Ishikawa (cell line): ENCODE measurements at regions not wholly inside any gene's neighbourhood (a gene's known extent, or its start where the extent isn't known, plus 50 kb on each side); places are given as distances from the start of the nearest gene placed in this dataset.

Source experiments
- CEBPB ChIP-seq: IDR thresholded peaks from 2 replicates; pipeline ENCODE4 v1.6.1; 2012
- CREB1 ChIP-seq: IDR thresholded peaks from 2 replicates; pipeline ENCODE4 v1.6.1; 2012; ENCODE audit warnings: low read depth
- EGR1 ChIP-seq: IDR thresholded peaks from 2 replicates; pipeline ENCODE4 v1.6.1; 2012
- EP300 ChIP-seq: IDR thresholded peaks from 2 replicates; pipeline ENCODE4 v1.6.1; 2012; ENCODE audit warnings: borderline replicate concordance
- FOXM1 ChIP-seq: IDR thresholded peaks from 2 replicates; pipeline ENCODE4 v1.6.1; 2012; ENCODE audit warnings: low read depth, borderline replicate concordance
- MAX ChIP-seq: IDR thresholded peaks from 2 replicates; pipeline ENCODE4 v1.6.1; 2012
- NFIC ChIP-seq: IDR thresholded peaks from 2 replicates; pipeline ENCODE4 v1.6.1; 2012
- RAD21 ChIP-seq: IDR thresholded peaks from 2 replicates; pipeline ENCODE4 v1.6.1; 2012; ENCODE audit warnings: low read depth
- TAF1 ChIP-seq: IDR thresholded peaks from 2 replicates; pipeline ENCODE4 v1.6.1; 2012; ENCODE audit warnings: low read depth, mild to moderate bottlenecking
- TCF12 ChIP-seq: IDR thresholded peaks from 2 replicates; pipeline ENCODE4 v1.6.1; 2012; ENCODE audit warnings: low read depth
- TEAD4 ChIP-seq: IDR thresholded peaks from 2 replicates; pipeline ENCODE4 v1.6.1; 2012
- YY1 ChIP-seq: IDR thresholded peaks from 2 replicates; pipeline ENCODE4 v1.6.1; 2012; ENCODE audit warnings: low read depth
- ZBTB7A ChIP-seq: IDR thresholded peaks from 2 replicates; pipeline ENCODE4 v1.6.1; 2012; ENCODE audit warnings: low read depth
- TF ChIP-seq, protein P1 (sequence below): IDR thresholded peaks from 2 replicates; pipeline ENCODE4 v1.6.1; 2012; ENCODE audit warnings: low read depth, mild to moderate bottlenecking
- TF ChIP-seq, protein P2 (sequence below): IDR thresholded peaks from 2 replicates; pipeline ENCODE4 v1.6.1; 2012

- TF ChIP-seq YY1, result no peak
- TF ChIP-seq, protein P1, sequence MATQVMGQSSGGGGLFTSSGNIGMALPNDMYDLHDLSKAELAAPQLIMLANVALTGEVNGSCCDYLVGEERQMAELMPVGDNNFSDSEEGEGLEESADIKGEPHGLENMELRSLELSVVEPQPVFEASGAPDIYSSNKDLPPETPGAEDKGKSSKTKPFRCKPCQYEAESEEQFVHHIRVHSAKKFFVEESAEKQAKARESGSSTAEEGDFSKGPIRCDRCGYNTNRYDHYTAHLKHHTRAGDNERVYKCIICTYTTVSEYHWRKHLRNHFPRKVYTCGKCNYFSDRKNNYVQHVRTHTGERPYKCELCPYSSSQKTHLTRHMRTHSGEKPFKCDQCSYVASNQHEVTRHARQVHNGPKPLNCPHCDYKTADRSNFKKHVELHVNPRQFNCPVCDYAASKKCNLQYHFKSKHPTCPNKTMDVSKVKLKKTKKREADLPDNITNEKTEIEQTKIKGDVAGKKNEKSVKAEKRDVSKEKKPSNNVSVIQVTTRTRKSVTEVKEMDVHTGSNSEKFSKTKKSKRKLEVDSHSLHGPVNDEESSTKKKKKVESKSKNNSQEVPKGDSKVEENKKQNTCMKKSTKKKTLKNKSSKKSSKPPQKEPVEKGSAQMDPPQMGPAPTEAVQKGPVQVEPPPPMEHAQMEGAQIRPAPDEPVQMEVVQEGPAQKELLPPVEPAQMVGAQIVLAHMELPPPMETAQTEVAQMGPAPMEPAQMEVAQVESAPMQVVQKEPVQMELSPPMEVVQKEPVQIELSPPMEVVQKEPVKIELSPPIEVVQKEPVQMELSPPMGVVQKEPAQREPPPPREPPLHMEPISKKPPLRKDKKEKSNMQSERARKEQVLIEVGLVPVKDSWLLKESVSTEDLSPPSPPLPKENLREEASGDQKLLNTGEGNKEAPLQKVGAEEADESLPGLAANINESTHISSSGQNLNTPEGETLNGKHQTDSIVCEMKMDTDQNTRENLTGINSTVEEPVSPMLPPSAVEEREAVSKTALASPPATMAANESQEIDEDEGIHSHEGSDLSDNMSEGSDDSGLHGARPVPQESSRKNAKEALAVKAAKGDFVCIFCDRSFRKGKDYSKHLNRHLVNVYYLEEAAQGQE, result no peak
- no peak for TF ChIP-seq TAF1
- no peak for TF ChIP-seq CEBPB
- TF ChIP-seq ZBTB7A, result no peak
- no peak for TF ChIP-seq TCF12
These were observed 186.3 kb downstream of the SLC7A11 start for GRCh38 chr4:138055890-138056289.

DNA sequence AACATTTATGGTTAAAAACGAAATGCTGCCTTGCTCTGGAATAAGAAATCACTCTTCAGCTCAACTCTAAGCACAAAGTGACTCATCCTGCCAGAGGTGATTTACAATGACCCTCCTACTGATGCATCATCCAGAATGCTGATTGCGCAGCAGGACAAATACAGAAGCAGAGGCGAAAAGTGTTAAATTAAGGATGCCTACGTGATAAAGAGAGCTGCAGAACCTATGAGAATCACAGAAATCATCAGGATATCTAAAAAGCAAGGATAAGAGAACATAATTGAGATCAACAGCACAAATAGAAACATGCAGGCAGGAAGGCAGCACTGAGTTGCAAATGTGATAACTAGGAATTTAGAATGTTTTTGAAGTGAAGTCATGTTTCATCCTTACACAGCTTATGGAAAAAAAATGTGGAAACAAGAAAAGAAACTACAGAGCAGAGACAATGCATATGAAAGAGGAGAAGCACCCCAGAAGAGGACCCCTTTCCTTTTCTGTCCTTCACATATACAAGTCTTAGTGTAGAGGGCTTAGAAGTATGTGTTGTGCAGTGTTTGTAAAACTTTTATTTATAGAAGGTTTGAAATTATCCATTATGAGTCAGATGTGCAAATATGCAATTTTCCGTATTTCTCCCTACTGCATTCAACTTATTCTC lies 188.4 kb downstream of the SLC7A11 start:
- TF ChIP-seq CEBPB (no peak), EP300 (no peak), ZBTB7A (no peak), MAX (no peak), EGR1 (no peak), TAF1 (no peak), TCF12 (no peak), TEAD4 (no peak), RAD21 (no peak), FOXM1 (no peak), CREB1 (no peak), YY1 (no peak), NFIC (no peak)
- TF ChIP-seq, protein P2, sequence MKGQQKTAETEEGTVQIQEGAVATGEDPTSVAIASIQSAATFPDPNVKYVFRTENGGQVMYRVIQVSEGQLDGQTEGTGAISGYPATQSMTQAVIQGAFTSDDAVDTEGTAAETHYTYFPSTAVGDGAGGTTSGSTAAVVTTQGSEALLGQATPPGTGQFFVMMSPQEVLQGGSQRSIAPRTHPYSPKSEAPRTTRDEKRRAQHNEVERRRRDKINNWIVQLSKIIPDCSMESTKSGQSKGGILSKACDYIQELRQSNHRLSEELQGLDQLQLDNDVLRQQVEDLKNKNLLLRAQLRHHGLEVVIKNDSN, result no peak
- TF ChIP-seq, protein P1, result no peak

GRCh38 chr4:138052806-138053632 lies 189.1 kb downstream of the SLC7A11 start:
- TF ChIP-seq CREB1 (no peak), ZBTB7A (no peak), CEBPB (no peak), TCF12 (no peak), EP300 (no peak), MAX (no peak), FOXM1 (no peak), TEAD4 (no peak), TAF1 (no peak), EGR1 (no peak), NFIC (no peak), RAD21 (no peak), YY1 (no peak)
- TF ChIP-seq, protein P2, result no peak
- TF ChIP-seq, protein P1, result no peak

DNA sequence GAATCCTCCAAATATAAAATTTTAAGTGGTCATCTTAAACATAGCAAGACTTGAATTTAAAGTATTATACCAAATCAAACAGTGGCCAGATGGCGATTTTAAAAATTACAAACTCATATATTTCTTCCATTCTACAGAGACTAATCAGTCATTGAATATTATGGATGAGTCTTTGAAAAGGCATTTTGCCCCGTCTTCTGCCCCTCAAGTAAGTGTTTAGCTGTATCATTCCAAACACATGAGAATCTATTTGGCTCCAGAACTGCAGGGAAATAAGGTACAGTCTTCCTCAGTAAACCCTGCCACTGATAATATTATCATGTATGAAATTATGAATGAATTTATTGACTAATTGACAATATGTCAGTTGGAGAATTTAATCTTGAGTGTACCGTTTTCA lies 191.0 kb downstream of the SLC7A11 start:
- TF ChIP-seq TEAD4 (no peak), TAF1 (no peak), ZBTB7A (no peak), NFIC (no peak), CEBPB (no peak)
- TF ChIP-seq, protein P2, result no peak
- TF ChIP-seq, protein P1, result no peak
